IPS DF 6.9 (cell line): ENCODE measurements at regions not wholly inside any gene's neighbourhood (a gene's known extent, or its start where the extent isn't known, plus 50 kb on each side); places are given as distances from the start of the nearest gene placed in this dataset.

Source experiments
- DNase-seq: peaks from one replicate; pipeline ENCODE4 v3.0.0-alpha.2; 2013; ENCODE audit warnings: low read depth, low spot score
- H3K27ac ChIP-seq: one replicate; pipeline ENCODE4 v1.5.1; 2013; ENCODE audit warnings: low read length, control low read depth
- H3K27me3 ChIP-seq: 2 replicates; pipeline ENCODE4 v1.6.1; 2013; ENCODE audit warnings: mild to moderate bottlenecking, low read length; ENCODE audit not compliant: control insufficient read depth, insufficient read depth
- H3K36me3 ChIP-seq: 2 replicates; pipeline ENCODE4 v1.6.1; 2013; ENCODE audit warnings: low read length; ENCODE audit not compliant: control insufficient read depth, insufficient read depth
- H3K4me1 ChIP-seq: 2 replicates; pipeline ENCODE4 v1.6.1; 2013; ENCODE audit warnings: low read length; ENCODE audit not compliant: control insufficient read depth, insufficient read depth
- H3K4me3 ChIP-seq: 2 replicates; pipeline ENCODE4 v1.5.1; 2013; ENCODE audit warnings: mild to moderate bottlenecking, low read length
- H3K9me3 ChIP-seq: 2 replicates; pipeline ENCODE4 v1.6.1; 2013; ENCODE audit warnings: low read length, inconsistent platforms; ENCODE audit not compliant: control insufficient read depth, insufficient read depth
- WGBS: extraction: QIAGEN DNeasy Blood & Tissue Kit; methylation state at CpG from one replicate; pipeline ENCODE4 v1.1.7; 2013; ENCODE audit warnings: mixed read lengths, missing lambda C conversion rate; ENCODE audit not compliant: insufficient read length, insufficient coverage; 5-methylcytosine and 5-hydroxymethylcytosine counted together

- Histone ChIP-seq H3K27me3 (no peaks in the 10 kb centered on the region), H3K4me3 (no peak overlapping the region), H3K27ac (no peak overlapping the region), H3K4me1 (no peaks in the 10 kb centered on the region), H3K9me3 (no peaks in the 10 kb centered on the region), H3K36me3 (no peaks in the 10 kb centered on the region)
- WGBS, result no CpG with 5 or more reads among the region's 3 CpGs
- DNase-seq, result no peak
Observed at GRCh38 chr9:108168236-108168850, 678.8 kb upstream of the KLF4 start.

GRCh38 chr9:108167136-108167900, 677.7 kb upstream of the KLF4 start:
- no peaks in the 10 kb centered on the region for H3K27me3 ChIP-seq
- H3K9me3 ChIP-seq, result no peaks in the 10 kb centered on the region
- no peaks in the 10 kb centered on the region for H3K4me1 ChIP-seq
- DNase-seq, result no peak
- H3K27ac ChIP-seq, result no peak overlapping the region
- no peak overlapping the region for H3K4me3 ChIP-seq
- H3K36me3 ChIP-seq, result no peaks in the 10 kb centered on the region
- WGBS, result no CpG with 5 or more reads among the region's 5 CpGs

DNA sequence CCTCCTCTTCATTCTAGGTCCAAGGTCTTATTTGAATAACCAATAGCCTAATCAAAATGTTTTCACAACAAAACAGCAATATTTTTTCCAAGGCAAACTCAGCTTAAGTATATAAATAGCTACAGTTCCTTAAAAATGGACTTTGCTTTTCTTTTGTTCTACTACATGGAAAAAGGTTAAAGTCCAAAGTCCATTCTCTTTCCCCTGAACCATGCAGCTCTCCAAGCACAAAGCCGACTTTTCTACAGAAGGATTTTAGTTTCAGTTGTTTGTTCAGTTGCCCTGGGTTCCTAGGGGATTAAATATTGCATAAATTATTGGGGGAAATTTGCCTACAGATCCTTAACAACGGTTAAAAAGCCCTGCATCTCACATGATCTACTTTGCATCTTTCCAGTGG, 677.0 kb upstream of the KLF4 start:
- no peaks in the 10 kb centered on the region; the same call in 1 of the 2 replicates for H3K9me3 ChIP-seq
- no peak for DNase-seq
- H3K27me3 ChIP-seq, result no peaks in the 10 kb centered on the region
- H3K27ac ChIP-seq, result no peak overlapping the region
- no CpG with 5 or more reads among the region's 2 CpGs for WGBS
- H3K36me3 ChIP-seq, result no peaks in the 10 kb centered on the region
- H3K4me1 ChIP-seq, result no peaks in the 10 kb centered on the region
- H3K4me3 ChIP-seq, result no peak overlapping the region

DNA sequence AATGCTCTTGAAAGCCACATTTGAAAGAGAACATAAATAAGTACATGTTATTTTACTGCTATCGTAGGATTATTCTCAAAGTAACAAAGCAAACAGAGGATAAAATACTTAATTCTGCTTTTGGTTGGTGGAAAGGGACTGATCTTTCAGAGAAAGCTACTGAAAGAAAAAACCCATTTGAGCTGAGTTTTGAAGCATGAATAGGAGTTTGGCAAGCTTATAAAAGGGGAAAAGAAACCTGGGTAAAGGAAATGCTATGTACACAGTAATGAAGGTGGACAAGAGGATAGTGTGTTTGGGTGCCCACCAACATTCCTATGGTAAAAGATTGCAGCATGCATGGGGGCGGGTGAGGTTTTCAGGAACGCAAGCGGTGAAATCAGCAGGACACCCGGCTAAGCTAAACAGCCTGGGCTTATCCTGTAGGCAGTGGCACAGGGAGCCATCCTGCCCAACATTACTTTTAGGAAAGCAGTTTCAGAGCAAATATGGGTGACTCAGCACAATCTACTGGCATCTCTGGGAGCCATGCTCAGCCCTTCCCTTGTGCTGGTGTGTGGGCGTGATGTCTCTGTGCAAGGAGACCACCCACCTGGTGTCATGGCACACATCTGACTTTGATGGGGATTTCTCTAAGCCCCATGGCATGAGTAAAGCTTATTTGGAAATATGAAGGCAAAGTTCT, 673.9 kb upstream of the KLF4 start:
- Histone ChIP-seq H3K27ac (no peak overlapping the region), H3K4me1 (no peaks in the 10 kb centered on the region), H3K4me3 (no peak overlapping the region), H3K27me3 (no peaks in the 10 kb centered on the region), H3K36me3 (no peaks in the 10 kb centered on the region), H3K9me3 (no peaks in the 10 kb centered on the region; the same call in 1 of the 2 replicates)
- no CpG with 5 or more reads among the region's 6 CpGs for WGBS
- no peak for DNase-seq

DNA sequence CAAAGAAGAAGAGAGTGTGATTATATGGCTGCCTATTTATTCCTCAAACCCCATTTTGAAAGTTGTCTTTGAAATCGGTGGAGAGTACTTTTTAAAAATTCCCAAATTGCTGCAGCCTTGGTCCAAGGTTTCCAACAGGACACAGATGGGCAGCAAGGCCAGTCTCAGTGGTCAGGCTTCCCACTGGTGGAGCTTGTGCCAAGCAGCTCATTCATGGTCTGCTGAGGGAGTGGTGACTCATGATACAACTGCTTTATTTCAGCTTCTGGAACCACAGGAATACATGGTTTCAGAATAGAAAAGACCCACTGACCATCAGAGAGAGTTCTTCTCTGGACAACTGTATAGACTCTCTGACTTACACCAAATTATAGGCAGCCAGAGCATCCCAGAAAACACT, 673.1 kb upstream of the KLF4 start:
- Histone ChIP-seq H3K27me3 (no peaks in the 10 kb centered on the region), H3K27ac (no peak overlapping the region), H3K9me3 (no peaks in the 10 kb centered on the region; the same call in 1 of the 2 replicates), H3K4me3 (no peak overlapping the region), H3K4me1 (no peaks in the 10 kb centered on the region), H3K36me3 (no peaks in the 10 kb centered on the region)
- no CpG with 5 or more reads among the region's 1 CpG for WGBS
- no peak for DNase-seq

DNA sequence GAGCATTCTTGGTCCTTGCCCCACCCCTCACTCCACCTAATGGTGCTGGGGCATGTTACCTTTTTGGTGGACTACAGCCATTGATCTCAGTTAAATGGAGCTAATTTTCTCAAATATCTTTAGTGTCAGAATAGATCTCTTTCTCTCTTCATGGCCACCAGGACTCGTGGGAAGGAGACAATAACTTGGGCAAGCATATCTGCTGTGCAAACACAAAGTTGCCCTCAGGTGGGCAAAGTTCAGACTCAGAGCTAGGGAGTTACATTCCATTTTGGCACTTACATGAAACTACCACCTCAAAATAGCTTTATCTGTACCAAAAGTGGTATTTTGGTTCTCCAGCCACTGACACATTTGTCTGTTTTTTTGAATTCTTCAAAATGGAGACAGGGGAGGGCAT, 671.9 kb upstream of the KLF4 start:
- no peaks in the 10 kb centered on the region for H3K4me1 ChIP-seq
- H3K36me3 ChIP-seq, result no peaks in the 10 kb centered on the region
- no peak for DNase-seq
- H3K4me3 ChIP-seq, result no peak overlapping the region
- H3K27me3 ChIP-seq, result no peaks in the 10 kb centered on the region
- no peak overlapping the region for H3K27ac ChIP-seq
- no CpG with 5 or more reads among the region's 1 CpG for WGBS
- no peaks in the 10 kb centered on the region; the same call in 1 of the 2 replicates for H3K9me3 ChIP-seq

DNA sequence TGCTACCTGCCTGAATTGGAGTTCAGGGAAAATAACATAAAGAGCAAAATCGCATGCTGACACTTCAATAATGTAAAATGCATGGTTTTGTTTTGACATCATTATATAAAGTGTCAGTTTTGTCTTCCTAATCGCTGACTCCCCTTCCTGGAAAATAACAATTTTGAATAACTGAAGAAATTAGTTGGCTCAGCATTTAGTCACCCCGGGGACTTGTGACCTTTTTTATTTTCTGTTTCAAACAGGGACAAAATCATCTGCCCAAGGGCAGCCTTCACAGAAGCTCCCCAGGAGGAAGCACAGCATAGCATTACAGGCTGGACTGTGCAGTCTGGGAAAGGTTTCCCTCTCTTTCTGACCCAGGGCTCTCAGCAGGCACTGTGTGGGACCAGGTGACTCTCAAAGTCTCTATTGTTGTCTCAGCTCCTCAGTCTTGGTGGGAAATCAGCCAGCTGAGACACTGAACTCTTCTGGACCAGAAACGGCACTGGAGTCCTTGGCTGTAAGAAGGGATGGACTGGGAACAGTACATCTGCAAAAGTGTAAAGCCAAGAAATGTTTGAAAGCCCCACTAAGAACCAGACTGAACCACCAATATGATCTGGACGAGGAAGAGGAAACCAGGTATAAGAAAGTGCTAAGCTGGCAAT, 671.3 kb upstream of the KLF4 start:
- Histone ChIP-seq H3K36me3 (no peaks in the 10 kb centered on the region), H3K9me3 (no peaks in the 10 kb centered on the region; the same call in 1 of the 2 replicates), H3K27ac (no peak overlapping the region), H3K4me1 (no peaks in the 10 kb centered on the region), H3K4me3 (no peak overlapping the region), H3K27me3 (no peaks in the 10 kb centered on the region)
- WGBS, result no CpG with 5 or more reads among the region's 5 CpGs
- DNase-seq, result no peak

DNA sequence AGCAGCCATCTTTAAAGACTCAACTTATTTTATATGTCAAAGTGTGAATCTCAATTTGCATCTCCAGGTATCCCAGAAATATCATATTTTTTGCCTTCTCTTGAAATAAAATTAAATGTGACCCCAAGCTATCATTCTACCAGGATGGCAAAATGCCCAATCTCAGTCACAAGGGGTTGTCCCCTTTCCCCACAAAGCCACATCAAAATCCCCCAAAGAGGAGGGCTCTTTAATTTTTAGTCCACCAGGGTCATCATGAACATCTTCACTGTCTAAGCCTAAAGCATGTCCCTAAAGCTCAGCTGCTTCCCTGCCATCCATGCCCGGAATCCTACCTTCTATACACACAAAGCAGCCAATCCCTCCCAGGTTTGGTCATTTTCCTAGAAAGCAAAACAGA, 670.5 kb upstream of the KLF4 start:
- no peak overlapping the region for H3K4me3 ChIP-seq
- H3K27me3 ChIP-seq, result no peaks in the 10 kb centered on the region
- no CpG with 5 or more reads among the region's 1 CpG for WGBS
- no peaks in the 10 kb centered on the region; the same call in 1 of the 2 replicates for H3K9me3 ChIP-seq
- H3K36me3 ChIP-seq, result no peaks in the 10 kb centered on the region
- no peaks in the 10 kb centered on the region for H3K4me1 ChIP-seq
- DNase-seq, result no peak
- no peak overlapping the region for H3K27ac ChIP-seq

DNA sequence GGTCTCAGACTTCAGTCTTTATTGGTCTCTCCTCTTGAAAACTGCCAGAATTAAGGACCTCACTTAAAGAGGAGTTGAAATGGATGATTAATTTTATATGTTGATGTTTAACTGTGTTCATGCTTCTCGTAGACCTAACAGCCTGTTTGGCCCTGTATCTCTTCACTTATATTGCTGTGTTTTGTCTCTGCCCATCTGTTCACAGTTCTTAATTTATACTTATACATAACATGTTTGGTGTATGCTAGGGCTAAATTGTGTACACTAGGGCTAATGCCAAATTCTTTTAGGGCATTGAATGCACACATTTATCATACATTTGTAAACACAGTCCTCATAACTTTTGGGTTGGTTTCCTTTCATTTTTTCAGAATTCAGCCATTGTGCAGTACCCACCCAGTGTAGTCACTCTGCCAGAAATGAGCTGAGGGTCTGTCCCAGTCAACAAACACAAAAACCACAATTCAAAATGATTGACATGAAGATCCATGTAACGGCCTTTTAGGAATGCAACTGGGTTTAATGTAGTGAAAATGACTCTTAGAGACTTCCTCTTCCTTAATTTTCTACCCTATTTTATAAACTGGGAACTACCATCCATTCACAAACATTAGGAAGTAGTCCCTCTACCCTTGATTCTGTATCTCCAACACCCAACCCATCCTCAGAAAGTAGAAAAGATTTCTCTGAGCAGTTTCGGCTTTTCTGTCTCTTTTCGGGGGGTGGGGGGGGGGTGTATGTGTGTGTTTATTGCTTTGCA, 668.8 kb upstream of the KLF4 start:
- Histone ChIP-seq H3K27ac (no peak overlapping the region), H3K4me1 (no peaks in the 10 kb centered on the region), H3K9me3 (no peaks in the 10 kb centered on the region; the same call in 1 of the 2 replicates), H3K4me3 (no peak overlapping the region), H3K27me3 (no peaks in the 10 kb centered on the region), H3K36me3 (no peaks in the 10 kb centered on the region)
- no CpG with 5 or more reads among the region's 4 CpGs for WGBS
- DNase-seq, result no peak
